Right kidney (tissue), 1 donor: ENCODE measurements at regions not wholly inside any gene's neighbourhood (a gene's known extent, or its start where the extent isn't known, plus 50 kb on each side); places are given as distances from the start of the nearest gene placed in this dataset.

Experiments
- DNase-seq: peaks from one replicate; pipeline ENCODE4 v3.0.0-alpha.2; 2016

GRCh38 chr3:22895671-22896070, 307.5 kb upstream of the UBE2E2 start:
- no peak for DNase-seq

DNA sequence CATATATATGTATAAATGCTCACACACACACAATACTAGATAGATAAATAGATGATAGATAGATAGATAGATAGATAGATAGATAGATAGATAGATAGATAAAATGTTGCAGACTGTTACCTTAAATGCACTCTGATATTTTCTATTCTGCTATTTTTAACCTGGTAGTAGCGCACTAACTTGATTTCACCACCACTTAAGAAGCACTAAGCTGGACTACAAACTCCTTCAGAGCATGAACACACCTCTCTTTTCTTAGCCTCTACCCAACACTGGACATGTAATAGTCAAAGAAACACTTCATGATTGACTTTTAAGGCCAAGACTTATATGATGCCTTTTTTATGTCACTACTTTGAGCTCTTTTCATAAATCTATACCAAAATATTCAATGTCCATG, 304.6 kb upstream of the UBE2E2 start:
- no peak for DNase-seq

GRCh38 chr3:22899441-22899840, 303.7 kb upstream of the UBE2E2 start:
- no peak for DNase-seq

- DNase-seq, result no peak
These were observed 302.8 kb upstream of the UBE2E2 start for GRCh38 chr3:22900296-22900695.

GRCh38 chr3:22901684-22902083, 301.4 kb upstream of the UBE2E2 start:
- DNase-seq, result no peak

DNA sequence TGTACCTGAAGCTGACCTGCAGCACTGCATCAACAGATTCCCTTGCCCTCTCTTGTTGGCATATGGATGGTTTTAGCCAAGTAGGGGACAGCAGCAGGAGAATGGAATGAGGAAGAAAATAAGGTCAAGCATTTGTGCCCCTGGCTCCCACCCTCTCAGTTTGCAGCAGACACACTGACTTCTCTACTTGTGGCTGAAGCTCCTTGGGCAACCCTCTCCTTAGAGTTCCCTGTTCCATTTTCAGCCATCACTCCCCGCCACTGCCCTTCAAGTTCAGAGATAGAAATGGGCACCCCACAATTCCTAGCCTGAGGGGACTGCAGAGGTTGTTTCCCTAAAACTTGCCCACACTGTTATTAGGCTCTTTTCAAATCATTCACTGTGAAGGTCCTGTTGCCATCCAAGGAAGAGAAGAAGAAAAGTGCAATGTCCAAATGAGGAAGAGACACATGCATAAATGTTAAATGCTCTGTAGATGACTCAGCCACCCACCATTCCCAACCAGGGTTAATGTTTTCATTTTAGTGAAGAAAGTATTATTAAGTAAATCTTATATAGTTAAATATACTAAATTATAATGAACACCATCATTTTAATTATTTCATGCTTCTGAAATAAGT, 295.9 kb upstream of the UBE2E2 start:
- DNase-seq, result no peak

DNA sequence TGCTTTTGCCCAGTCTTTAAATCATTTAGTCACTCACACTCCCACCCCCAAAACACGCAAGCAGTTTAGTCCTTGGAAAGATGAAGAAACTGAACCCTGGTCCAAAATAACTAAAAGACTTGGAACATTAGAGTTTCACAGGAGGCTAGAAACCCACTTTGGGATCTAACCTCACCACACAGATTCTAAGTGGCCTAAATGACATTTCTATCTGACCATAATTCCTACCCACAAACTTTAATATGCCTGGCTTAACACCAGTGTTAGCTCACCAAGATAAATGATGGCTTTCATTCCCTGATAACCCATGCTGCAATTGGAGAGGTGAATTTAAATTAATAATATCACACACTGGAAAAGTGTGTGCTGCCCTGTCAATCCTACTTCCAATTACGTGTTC, 295.3 kb upstream of the UBE2E2 start:
- no peak for DNase-seq

- DNase-seq, result no peak
These were observed 294.1 kb upstream of the UBE2E2 start for GRCh38 chr3:22908989-22909507.

DNA sequence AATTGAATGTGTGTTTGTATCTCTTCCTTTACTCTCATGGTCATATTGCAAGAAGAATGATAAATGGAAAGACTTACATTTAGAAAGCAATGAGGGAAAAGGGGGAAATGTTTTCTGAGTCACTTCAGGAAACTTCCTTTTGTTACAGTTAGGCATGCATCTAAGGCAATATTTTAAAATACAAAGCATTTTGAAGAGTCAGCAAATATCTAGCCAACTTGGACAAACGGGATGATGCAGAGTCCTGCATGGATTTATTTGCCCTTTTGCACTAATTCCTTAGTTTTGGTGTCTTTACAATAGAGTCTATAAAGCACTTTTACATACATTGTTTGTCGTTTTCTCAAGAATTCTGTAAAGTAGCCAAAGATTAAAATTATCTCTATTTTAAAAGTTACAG, 286.2 kb upstream of the UBE2E2 start:
- DNase-seq, result no peak

DNA sequence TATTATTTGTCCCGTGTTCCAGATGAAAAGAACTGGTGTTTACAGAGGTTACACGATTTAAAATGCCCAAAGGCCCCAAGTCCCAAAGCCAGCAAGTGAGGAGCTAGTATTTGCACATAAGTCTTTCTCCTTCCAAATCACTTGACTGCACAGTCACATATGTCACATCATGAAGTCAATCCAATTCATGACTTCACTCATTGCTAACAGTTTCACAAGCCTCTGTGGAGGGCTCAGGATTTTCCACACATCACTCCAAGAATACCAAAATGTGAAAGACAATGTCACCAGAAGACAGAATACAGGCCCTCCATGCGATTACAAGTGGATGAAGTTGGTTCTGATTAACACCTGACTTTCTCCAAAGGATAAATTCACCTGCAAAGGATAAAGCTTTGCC, 283.1 kb upstream of the UBE2E2 start:
- no peak for DNase-seq

- no peak for DNase-seq
These were observed 280.8 kb upstream of the UBE2E2 start for GRCh38 chr3:22922317-22922716.

DNA sequence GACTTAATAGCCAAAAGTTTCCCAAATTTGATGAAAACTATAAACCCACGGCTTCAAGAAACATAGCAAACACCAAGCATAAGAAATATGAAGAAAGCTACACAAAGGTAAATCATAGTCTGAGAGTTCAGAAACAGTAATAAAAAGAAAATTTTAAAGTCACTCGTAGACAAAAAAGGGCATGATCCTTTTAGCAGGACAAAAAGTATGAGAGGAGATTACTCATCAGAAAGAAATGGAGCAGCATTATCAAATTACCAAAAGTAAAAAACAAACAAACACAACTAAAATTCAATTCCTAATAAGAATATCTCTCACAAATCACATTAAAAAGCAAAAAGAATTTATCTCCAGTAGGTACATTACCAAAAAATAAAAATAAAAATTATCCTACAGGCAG, 279.4 kb upstream of the UBE2E2 start:
- DNase-seq, result no peak

DNA sequence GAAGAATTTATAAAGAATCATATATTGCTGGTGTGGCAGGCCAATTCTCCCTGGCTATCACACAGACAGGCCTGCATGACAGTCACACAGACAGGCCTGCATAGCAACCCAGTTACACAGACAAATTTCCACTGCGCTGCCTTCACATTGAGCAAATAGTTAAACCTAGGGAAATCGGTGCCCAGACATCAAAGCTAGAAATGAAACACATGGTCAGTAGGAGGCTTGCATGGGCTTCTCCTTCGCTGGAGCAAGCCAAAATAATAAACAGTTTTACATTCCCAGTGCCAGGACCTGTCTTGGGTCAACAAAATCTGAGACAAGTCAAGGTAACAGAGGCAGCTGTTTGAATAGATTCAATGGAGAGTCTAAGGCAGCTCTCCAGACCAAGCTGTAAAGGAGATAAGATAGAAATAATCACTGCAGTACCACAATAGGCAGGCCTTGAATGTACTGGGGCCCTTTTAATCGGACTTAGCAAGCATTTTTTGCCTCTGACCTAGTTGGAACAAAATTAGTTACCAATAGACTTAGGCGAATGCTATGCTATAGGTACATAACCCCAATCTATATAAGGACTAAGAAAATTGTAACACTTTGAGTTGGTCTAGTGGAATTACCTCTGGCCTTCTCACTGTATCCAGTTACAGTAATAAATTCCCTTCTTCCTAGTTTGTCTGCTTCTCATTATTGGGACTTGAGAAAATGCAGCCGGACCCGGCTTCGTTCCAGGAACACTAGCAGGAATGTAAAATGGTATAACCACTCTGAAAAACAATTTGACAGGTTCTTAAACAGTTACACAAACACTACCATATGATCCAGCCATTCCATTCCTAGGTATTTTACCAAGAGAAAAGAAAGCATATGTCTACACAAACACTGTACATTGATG, 274.7 kb upstream of the UBE2E2 start:
- peak; percentile 12 for DNase-seq

DNA sequence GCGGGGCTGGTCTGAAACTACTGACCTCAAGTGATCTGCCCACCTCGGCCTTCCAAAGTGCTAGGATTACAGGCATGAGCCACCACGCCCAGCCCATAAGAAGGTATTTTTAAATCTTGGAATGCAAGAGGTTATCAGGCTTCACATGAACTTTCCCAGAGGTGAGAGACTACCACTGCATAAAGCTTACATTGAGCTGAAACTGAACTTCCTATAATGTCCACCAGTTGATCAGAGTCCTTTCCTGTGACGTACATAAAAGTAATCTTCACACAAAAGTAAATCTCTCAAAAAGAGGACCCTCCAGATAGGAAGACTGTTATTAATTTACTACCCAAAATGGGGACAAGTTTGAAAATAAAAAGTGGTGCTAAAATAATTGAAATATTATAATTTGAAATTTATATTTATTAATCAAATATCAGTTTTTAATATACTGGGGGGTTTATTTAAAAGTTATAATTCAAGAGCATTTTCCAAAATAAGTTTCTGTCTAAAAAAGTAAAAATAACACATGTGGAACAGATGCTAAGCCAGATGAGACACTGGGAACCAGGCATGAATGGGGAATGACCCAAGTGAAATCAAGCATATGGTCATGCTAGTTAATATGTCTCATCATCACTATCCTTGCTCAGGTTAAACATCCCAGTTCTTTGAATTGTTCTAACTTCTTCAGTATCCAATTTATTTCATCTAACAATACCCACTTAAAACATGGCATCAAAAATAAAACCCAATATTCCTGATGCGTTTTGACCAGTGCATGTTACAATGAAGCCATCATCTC, 269.9 kb upstream of the UBE2E2 start:
- DNase-seq, result no peak

GRCh38 chr3:22933841-22934116, 269.3 kb upstream of the UBE2E2 start:
- DNase-seq, result no peak

GRCh38 chr3:22935040-22935439, 268.1 kb upstream of the UBE2E2 start:
- no peak for DNase-seq

DNA sequence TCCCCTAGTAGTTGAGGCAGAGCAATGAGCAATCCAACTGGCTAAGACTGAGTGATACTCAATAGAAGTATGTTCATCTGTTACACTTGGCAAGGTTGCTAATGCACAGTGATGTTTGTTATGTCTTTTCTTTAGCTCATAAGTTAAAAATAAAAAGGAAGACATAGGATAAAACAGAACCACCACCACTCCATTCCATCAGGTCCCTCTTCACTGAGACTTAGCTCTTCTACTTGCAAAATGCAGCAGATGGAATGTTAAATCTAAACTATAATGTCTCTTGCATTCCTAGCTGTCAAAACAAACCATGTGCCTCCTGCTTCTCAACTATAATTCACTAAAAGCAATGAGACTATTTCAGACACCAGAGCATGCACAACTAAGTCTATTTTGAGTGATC, 265.6 kb upstream of the UBE2E2 start:
- DNase-seq, result no peak

DNA sequence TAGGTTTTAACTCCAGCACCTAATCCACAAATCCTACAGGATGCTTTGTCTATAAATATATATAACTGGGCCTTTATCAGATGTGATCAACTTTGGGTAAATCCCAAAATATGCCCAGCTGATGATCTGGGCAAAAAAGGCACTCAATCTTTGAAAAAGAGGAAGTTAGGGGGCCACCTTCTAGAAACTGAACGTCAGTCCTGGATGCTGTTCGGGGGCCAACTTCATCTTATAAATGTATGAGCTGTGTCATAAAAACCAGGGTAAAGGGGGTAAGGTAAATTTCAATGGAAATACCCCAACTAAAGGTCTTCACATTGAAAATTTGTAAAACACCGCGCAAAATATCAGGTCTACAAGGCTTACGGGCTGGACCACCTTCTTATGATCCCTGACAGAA, 264.4 kb upstream of the UBE2E2 start:
- no peak for DNase-seq

DNA sequence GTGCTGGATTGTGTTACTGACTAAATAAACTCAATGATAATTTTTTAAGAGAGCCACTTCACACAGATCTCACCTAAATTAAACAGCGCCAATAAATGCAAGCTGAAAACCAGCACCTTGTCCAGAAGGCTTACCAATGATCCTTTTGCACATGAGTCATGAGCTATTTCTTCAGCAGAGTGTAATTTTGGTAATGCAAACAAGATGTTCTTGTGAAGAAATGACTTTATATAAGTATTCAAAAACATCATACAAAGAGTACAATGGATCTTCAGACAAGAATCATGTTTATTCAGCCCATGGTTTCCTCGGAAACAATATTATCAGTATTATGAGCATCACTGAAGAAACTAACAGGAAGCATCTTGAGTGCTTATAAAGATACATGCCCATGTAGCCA, 263.8 kb upstream of the UBE2E2 start:
- no peak for DNase-seq

DNA sequence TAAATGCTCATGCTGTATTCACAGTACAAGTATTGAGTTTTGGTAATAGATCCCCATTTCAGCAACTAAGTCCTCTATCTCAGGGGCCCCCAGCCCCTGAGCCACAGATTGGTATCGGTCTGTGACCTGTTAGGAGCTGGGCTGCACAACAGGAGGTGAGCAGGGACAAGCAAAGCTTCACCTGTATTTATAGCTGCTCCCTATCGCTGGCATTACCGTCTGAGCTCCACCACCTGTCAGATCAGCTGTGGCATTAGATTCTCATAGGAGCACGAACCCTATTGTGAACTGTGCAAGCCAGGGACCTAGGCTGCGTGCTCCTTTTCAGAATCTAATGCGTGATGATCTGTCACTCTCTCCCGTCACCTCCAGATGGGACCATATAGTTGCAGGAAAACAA, 262.8 kb upstream of the UBE2E2 start:
- no peak for DNase-seq

GRCh38 chr3:22942981-22943380, 260.1 kb upstream of the UBE2E2 start:
- DNase-seq, result no peak

DNA sequence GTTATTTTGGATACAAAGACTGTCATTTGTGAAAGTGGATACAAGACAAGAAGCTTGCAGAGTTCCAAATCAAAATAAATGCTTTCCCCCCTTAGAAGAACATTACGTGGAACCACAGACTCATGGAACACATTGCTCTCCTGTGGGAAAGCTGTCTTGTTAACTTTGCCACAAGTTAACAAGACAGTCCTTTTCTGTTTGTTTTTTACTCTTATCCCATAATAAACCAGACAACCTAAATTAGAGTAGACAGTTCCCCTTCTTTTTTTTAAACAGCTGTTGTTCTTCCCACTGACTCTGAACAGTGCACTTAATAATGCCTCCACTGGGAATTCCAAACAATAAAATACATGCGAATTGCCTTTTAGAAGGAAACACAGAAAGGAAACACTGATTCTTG, 255.3 kb upstream of the UBE2E2 start:
- no peak for DNase-seq

- DNase-seq, result no peak
These were observed 251.2 kb upstream of the UBE2E2 start for GRCh38 chr3:22951910-22952309.
